ENCODE measurements at regions not wholly inside any gene's neighbourhood (a gene's known extent, or its start where the extent isn't known, plus 50 kb on each side); places are given as distances from the start of the nearest gene placed in this dataset.

DNA sequence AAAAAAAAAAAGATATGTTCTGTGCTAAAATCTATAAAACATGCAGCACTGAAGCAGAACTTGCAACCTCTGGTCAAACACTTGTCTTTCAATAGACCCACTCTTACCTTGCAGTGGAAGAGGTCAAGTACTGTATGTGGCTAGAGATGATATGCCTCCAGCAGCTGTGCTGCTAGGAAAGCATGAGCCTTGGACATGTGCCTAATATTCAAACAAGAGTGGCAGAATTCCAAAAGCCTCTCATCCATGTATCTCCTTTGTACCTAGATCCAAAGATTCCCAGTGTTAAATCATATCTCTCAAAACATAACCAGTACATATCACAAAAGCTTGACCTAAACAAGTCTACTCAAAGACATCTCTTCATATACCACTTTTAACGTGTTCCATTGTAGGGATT is 105.0 kb upstream of the CPNE8 start:
- no peak for DNase-seq
- Mint-ChIP-seq H3K9me3 (peaks cover 2 to 26% (median 8%) of the 10 kb centered on the region in 6 donors), H3K4me1 (no peaks in the 10 kb centered on the region), H3K27me3 (ENCODE audit: low read depth in 3 of 3) (peaks cover 0 to 3% (median 1%) of the 10 kb centered on the region in 3 donors), H3K4me3 (no peak overlapping the region), H3K36me3 (peaks cover 0 to 4% (median 4%) of the 10 kb centered on the region in 3 donors), H3K27ac (no peak overlapping the region)

DNA sequence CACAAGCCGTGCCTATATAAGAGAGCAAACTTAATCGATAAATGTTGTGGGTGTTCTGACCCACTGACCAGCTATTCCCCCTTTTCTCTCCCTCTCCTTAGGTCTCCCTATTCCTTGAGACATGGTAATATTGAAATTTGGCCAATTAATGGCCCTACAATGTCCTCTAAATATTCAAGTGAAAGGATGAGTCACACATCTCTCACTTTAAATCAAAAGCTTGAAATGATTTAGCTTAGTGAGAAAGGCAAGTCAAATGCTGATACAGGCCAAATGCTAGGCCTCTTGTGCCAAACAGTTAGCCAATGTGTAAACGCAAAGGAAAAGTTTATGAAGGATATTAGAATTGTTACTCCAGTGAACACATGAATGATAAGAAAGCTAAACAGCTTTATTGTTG is 102.2 kb upstream of the CPNE8 start:
- no peaks in the 10 kb centered on the region for H3K4me1 Mint-ChIP-seq
- H3K4me3 Mint-ChIP-seq: no peak overlapping the region
- H3K9me3 Mint-ChIP-seq: peaks cover 2 to 22% (median 5%) of the 10 kb centered on the region in 6 donors
- no peak overlapping the region for H3K27ac Mint-ChIP-seq
- H3K36me3 Mint-ChIP-seq: peaks cover 0 to 4% (median 0%) of the 10 kb centered on the region in 3 donors
- peaks cover 0 to 3% (median 1%) of the 10 kb centered on the region in 3 donors for H3K27me3 Mint-ChIP-seq (ENCODE audit: low read depth in 3 of 3)
- DNase-seq: no peak

GRCh38 chr12:39006286-39006685 is 100.9 kb upstream of the CPNE8 start:
- no peak overlapping the region for H3K4me3 Mint-ChIP-seq
- no peaks in the 10 kb centered on the region for H3K4me1 Mint-ChIP-seq
- DNase-seq: no peak
- no peak overlapping the region for H3K27ac Mint-ChIP-seq
- peaks cover 0 to 3% (median 1%) of the 10 kb centered on the region in 3 donors for H3K27me3 Mint-ChIP-seq (ENCODE audit: low read depth in 3 of 3)
- peaks cover 0 to 4% (median 0%) of the 10 kb centered on the region in 3 donors for H3K36me3 Mint-ChIP-seq
- peaks cover 0 to 21% (median 5%) of the 10 kb centered on the region in 6 donors for H3K9me3 Mint-ChIP-seq

GRCh38 chr12:39005671-39006070 is 100.3 kb upstream of the CPNE8 start:
- DNase-seq: no peak
- H3K27me3 Mint-ChIP-seq (ENCODE audit: low read depth in 3 of 3): peaks cover 0 to 3% (median 1%) of the 10 kb centered on the region in 3 donors
- no peak overlapping the region for H3K4me3 Mint-ChIP-seq

DNA sequence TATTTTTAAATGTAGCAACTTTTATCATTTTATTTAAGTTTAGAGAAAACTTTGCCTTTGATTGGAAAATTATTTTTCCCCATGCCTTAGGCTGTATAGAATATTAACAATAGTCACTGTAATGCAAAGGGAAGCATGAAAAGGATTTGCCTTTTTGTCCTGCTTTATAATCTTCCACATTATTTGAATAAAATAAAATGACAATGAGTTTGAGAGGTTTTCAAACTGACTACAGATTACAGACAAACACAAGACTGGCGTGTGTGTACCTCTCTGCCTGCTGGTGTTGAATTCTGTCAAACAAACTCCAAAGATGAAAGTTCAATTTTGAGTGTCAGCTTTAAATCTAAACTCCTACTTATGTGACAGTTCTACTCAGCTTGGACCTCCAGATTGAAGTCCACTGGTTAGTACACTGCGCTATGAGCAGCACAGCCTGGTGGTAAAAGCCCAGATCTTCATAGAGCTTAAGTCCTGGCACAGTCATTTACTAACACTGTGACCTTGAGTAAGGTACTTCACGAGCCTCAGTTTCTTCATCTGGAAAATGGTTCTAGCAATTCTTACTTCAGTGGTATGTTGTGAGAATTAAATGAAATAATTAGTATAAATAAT is 98.3 kb upstream of the CPNE8 start:
- DNase-seq: no peak
- peaks cover 0 to 3% (median 0%) of the 10 kb centered on the region in 3 donors for H3K27me3 Mint-ChIP-seq (ENCODE audit: low read depth in 3 of 3)
- H3K27ac Mint-ChIP-seq: no peak overlapping the region
- no peak overlapping the region for H3K4me3 Mint-ChIP-seq
- H3K9me3 Mint-ChIP-seq: peaks cover 0 to 11% (median 7%) of the 10 kb centered on the region in 6 donors
- H3K4me1 Mint-ChIP-seq: no peaks in the 10 kb centered on the region
- H3K36me3 Mint-ChIP-seq: peaks cover 0 to 4% (median 0%) of the 10 kb centered on the region in 3 donors

More at GRCh38 chr12:39005671-39006070, 100.3 kb upstream of the CPNE8 start:
- no peak overlapping the region for H3K27ac Mint-ChIP-seq
- H3K36me3 Mint-ChIP-seq: peaks cover 0 to 4% (median 0%) of the 10 kb centered on the region in 3 donors
- H3K9me3 Mint-ChIP-seq: peaks cover 0 to 19% (median 7%) of the 10 kb centered on the region in 6 donors
- no peaks in the 10 kb centered on the region for H3K4me1 Mint-ChIP-seq

DNA sequence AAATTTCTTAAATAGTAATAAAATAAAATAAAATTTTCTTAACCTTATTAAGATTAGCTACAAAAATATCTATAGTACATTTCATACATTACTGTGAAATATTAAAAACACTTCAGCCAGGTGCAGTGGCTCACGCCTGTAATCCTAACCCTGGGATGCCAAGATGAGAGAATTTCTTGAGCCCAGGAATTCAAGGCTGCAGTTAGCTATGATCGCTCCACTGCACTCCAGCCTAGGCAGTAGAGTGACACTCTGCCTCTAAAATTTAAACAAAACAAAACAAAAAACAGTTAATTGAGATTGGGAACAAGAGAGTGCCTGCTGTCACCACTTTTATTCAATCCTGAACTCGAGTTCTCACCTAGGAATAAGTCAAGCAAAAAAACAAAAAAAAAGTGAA is 95.0 kb upstream of the CPNE8 start:
- Mint-ChIP-seq H3K9me3 (peaks cover 0 to 12% (median 1%) of the 10 kb centered on the region in 6 donors), H3K27me3 (ENCODE audit: low read depth in 3 of 3) (no peaks in the 10 kb centered on the region), H3K4me1 (no peaks in the 10 kb centered on the region), H3K27ac (no peak overlapping the region), H3K4me3 (no peak overlapping the region), H3K36me3 (no peaks in the 10 kb centered on the region)
- no peak for DNase-seq

DNA sequence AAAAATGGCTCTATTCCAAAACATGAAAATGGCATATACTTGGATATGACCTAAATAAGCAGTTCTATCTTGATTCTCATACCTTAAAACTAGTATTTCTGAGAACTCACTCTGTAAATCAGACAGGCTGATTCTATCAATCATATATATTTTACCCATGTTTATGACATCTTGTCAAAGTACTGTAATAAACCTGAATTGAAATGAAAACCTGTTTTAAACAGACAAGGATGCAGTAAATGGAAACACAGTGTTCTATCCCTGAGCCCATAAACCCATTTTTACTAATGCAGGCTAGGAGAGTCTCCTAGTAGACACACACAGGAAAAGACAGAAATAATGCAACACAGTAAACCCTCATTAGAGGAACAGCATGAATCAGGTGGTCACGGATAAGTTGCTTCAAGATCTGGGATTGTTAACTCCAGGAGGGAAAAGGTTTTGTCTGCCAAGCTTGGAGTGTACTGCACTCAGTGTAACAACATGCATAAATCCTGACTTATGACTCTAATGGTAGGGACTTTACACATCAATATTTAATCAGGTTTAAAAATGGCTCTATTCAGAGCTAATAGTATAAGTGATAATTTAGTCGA is 93.6 kb upstream of the CPNE8 start:
- no peak for DNase-seq
- Mint-ChIP-seq H3K4me3 (no peak overlapping the region), H3K4me1 (no peaks in the 10 kb centered on the region), H3K9me3 (peaks cover 0 to 12% (median 1%) of the 10 kb centered on the region in 6 donors), H3K27me3 (ENCODE audit: low read depth in 3 of 3) (no peaks in the 10 kb centered on the region), H3K36me3 (no peaks in the 10 kb centered on the region), H3K27ac (no peak overlapping the region)

GRCh38 chr12:38995249-38995648 is 89.9 kb upstream of the CPNE8 start:
- Mint-ChIP-seq H3K27ac (no peak overlapping the region), H3K4me3 (no peak overlapping the region), H3K9me3 (peaks cover 0 to 8% (median 2%) of the 10 kb centered on the region in 6 donors), H3K27me3 (ENCODE audit: low read depth in 3 of 3) (no peaks in the 10 kb centered on the region), H3K36me3 (peaks cover 0 to 3% (median 0%) of the 10 kb centered on the region in 3 donors), H3K4me1 (no peaks in the 10 kb centered on the region)
- DNase-seq: no peak

DNA sequence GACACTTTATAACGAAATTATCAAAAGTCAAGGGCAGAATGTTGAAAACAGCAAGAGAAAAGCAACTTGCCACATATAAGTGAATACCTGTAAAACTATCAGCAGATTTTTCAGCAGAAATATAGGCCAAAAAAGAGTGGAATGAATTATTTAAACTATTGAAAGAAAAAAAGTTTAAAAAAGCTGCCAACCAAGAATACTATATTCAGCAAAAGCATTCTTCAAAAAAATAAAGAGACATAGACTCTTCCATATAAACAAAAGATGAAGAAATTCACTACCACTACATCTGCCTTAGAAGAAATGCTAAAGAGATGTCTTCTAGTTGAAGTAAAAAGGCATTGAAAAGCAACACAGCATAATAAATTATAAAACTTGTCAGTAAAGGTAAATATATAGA is 80.6 kb upstream of the CPNE8 start:
- H3K4me1 Mint-ChIP-seq: no peaks in the 10 kb centered on the region
- peaks cover 16 to 32% (median 24%) of the 10 kb centered on the region in 6 donors for H3K9me3 Mint-ChIP-seq
- H3K27ac Mint-ChIP-seq: no peak overlapping the region
- H3K27me3 Mint-ChIP-seq (ENCODE audit: low read depth in 3 of 3): peaks cover 0 to 2% (median 1%) of the 10 kb centered on the region in 3 donors
- peaks cover 0 to 4% (median 3%) of the 10 kb centered on the region in 3 donors for H3K36me3 Mint-ChIP-seq
- H3K4me3 Mint-ChIP-seq: no peak overlapping the region
- no peak for DNase-seq

DNA sequence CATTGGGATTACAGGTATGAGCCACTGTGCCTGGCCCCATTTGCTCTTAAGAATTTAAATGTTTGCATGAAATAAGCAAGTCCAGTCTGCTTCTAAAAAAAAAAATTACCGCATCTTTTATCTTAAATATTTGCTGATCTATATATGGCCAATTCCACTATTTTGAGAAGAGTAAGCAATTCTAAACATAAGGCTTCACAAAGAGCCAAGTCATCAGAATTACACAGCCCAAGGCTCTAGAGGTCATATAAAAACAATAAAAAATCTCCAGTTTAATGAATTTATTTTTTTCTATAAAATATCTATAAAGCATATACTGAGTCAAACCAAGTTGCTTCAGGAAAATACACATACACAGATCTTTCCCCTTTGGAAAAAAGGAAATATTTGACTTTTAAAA is 79.0 kb upstream of the CPNE8 start:
- H3K36me3 Mint-ChIP-seq: peaks cover 0 to 4% (median 3%) of the 10 kb centered on the region in 3 donors
- H3K4me1 Mint-ChIP-seq: no peaks in the 10 kb centered on the region
- H3K4me3 Mint-ChIP-seq: no peak overlapping the region
- H3K9me3 Mint-ChIP-seq: peaks cover 16 to 33% (median 23%) of the 10 kb centered on the region in 6 donors
- no peak for DNase-seq
- H3K27me3 Mint-ChIP-seq (ENCODE audit: low read depth in 3 of 3): peaks cover 0 to 2% (median 1%) of the 10 kb centered on the region in 3 donors
- no peak overlapping the region for H3K27ac Mint-ChIP-seq

DNA sequence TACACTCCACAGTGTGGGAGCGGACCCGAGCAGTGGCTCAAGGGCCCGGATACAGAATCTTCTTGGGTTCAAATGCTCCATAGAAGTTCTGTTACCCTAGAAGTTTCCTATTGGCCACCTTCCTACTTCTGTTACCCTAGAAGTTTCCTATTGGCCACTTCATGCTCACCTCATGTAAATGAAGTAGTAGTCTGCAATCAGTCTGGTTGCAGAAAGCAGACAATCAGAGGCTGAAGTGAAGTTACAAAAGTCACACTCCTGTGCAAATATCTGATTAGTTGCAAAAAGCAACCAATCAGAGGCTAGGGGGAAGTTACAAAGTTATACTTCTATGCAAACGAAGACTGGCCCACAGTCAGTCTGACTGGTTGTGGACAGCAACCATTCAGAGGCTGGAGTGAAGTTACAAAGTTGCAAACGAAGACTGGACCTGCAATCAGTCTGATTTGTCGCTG is 77.8 kb upstream of the CPNE8 start:
- Mint-ChIP-seq H3K4me3 (no peak overlapping the region), H3K4me1 (no peaks in the 10 kb centered on the region), H3K27ac (no peak overlapping the region), H3K36me3 (peaks cover 0 to 4% (median 3%) of the 10 kb centered on the region in 3 donors), H3K9me3 (peaks cover 11 to 28% (median 23%) of the 10 kb centered on the region in 6 donors), H3K27me3 (ENCODE audit: low read depth in 3 of 3) (peaks cover 0 to 1% (median 0%) of the 10 kb centered on the region in 3 donors)
- DNase-seq: no peak

GRCh38 chr12:38977132-38977531 is 71.7 kb upstream of the CPNE8 start:
- Mint-ChIP-seq H3K4me3 (no peak overlapping the region), H3K36me3 (no peaks in the 10 kb centered on the region), H3K27ac (no peak overlapping the region), H3K9me3 (peaks cover 2 to 16% (median 7%) of the 10 kb centered on the region in 6 donors), H3K4me1 (no peaks in the 10 kb centered on the region), H3K27me3 (ENCODE audit: low read depth in 3 of 3) (peaks cover 0 to 1% (median 0%) of the 10 kb centered on the region in 3 donors)
- no peak for DNase-seq

GRCh38 chr12:38969706-38970105 is 64.3 kb upstream of the CPNE8 start:
- Mint-ChIP-seq H3K27me3 (ENCODE audit: low read depth in 3 of 3) (no peaks in the 10 kb centered on the region), H3K9me3 (peaks cover 1 to 14% (median 6%) of the 10 kb centered on the region in 6 donors), H3K36me3 (no peaks in the 10 kb centered on the region), H3K4me3 (no peak overlapping the region), H3K27ac (no peak overlapping the region), H3K4me1 (no peaks in the 10 kb centered on the region)
- DNase-seq: no peak

DNA sequence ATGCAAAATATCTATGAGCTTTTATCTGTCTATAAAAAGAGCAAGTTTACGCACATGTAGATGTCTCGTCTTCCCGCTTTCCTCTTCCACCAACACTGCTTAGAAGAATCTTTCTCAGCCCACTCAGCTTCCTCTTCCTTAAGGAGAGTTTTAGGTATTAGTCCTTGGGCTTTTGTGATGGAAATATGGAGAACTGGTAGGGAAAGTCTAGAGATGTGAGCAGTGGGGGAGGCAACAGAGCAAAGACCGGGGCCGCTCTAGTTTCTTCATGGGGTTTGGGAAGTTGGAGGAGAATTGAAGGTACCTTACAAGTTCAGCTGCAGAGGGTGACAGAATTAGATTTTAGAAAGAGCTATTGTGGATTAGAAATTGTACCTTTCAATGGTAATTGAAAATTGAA is 56.3 kb upstream of the CPNE8 start:
- H3K36me3 Mint-ChIP-seq: no peaks in the 10 kb centered on the region
- no peaks in the 10 kb centered on the region for H3K4me1 Mint-ChIP-seq
- H3K27ac Mint-ChIP-seq: no peak overlapping the region
- H3K27me3 Mint-ChIP-seq (ENCODE audit: low read depth in 3 of 3): peaks cover 0 to 2% (median 0%) of the 10 kb centered on the region in 3 donors
- no peak for DNase-seq
- H3K4me3 Mint-ChIP-seq: no peak overlapping the region
- H3K9me3 Mint-ChIP-seq: peaks cover 0 to 9% (median 1%) of the 10 kb centered on the region in 6 donors
